HG03442 (cell line): ENCODE measurements at regions not wholly inside any gene's neighbourhood (a gene's known extent, or its start where the extent isn't known, plus 50 kb on each side); places are given as distances from the start of the nearest gene placed in this dataset.
"Not testable (repeated sequence)": the region's sequence is repeated elsewhere in the genome, so short reads cannot be mapped to it uniquely, and the experiment has no call there.

Experiments used
- ATAC-seq: cut with Tn5 transposase; IDR thresholded peaks from one replicate; pipeline ENCODE4 v1.9.1; 2021; ENCODE audit warnings: mild to moderate bottlenecking, moderate library complexity; ENCODE audit not compliant: unreplicated experiment

GRCh38 chr3:181610083-181610972 is 101.4 kb upstream of the SOX2 start:
- no peak for ATAC-seq

- no peak for ATAC-seq
Measured at GRCh38 chr3:181609030-181609767, 102.5 kb upstream of the SOX2 start.

- ATAC-seq: no peak
Measured at GRCh38 chr3:181604267-181604666, 107.5 kb upstream of the SOX2 start.

- ATAC-seq: no peak
Measured at GRCh38 chr3:181596126-181596525, 115.6 kb upstream of the SOX2 start.

GRCh38 chr3:181590939-181591338 is 120.8 kb upstream of the SOX2 start:
- ATAC-seq: not testable (repeated sequence)

GRCh38 chr3:181582619-181583018 is 129.1 kb upstream of the SOX2 start:
- no peak for ATAC-seq

- ATAC-seq: no peak
Measured at GRCh38 chr3:181581656-181582055, 130.1 kb upstream of the SOX2 start.

- ATAC-seq: no peak
Measured at GRCh38 chr3:181578743-181579142, 133.0 kb upstream of the SOX2 start.

GRCh38 chr3:181572432-181572831 is 139.3 kb upstream of the SOX2 start:
- no peak for ATAC-seq

- no peak for ATAC-seq
Measured at GRCh38 chr3:181570472-181570871, 141.3 kb upstream of the SOX2 start.

GRCh38 chr3:181569356-181569940 is 142.3 kb upstream of the SOX2 start:
- ATAC-seq: no peak

GRCh38 chr3:181568693-181569092 is 143.0 kb upstream of the SOX2 start:
- ATAC-seq: no peak

- ATAC-seq: no peak
Measured at GRCh38 chr3:181568248-181568647, 143.5 kb upstream of the SOX2 start.

- ATAC-seq: no peak
Measured at GRCh38 chr3:181567311-181568075, 144.2 kb upstream of the SOX2 start.

- no peak for ATAC-seq
Measured at GRCh38 chr3:181565416-181565815, 146.3 kb upstream of the SOX2 start.

GRCh38 chr3:181564222-181564621 is 147.5 kb upstream of the SOX2 start:
- ATAC-seq: no peak

GRCh38 chr3:181561139-181562031 is 150.3 kb upstream of the SOX2 start:
- ATAC-seq: no peak

GRCh38 chr3:181558870-181559269 is 152.9 kb upstream of the SOX2 start:
- no peak for ATAC-seq

GRCh38 chr3:181555681-181556080 is 156.0 kb upstream of the SOX2 start:
- no peak for ATAC-seq

GRCh38 chr3:181554233-181554765 is 157.4 kb upstream of the SOX2 start:
- ATAC-seq: no peak
